Fibroblast of lung (primary cell): ENCODE measurements at regions not wholly inside any gene's neighbourhood (a gene's known extent, or its start where the extent isn't known, plus 50 kb on each side); places are given as distances from the start of the nearest gene placed in this dataset.

ENCODE experiments used
- DNase-seq, 2 donors: peaks; one replicate each; pipeline versions ENCODE4 v3.0.0 to v3.0.0-alpha.2; 2010; ENCODE audit warnings: low read depth in 2 of 2
- H2AFZ ChIP-seq: 2 replicates; pipeline ENCODE4 v1.5.1; 2012; ENCODE audit warnings: low read length, control low read depth, inconsistent platforms
- H3K27ac ChIP-seq: 2 replicates; pipeline ENCODE4 v1.5.1; 2011; ENCODE audit warnings: low read length, control low read depth; ENCODE audit not compliant: insufficient read depth
- H3K27me3 ChIP-seq: 2 replicates; pipeline ENCODE4 v1.5.1; 2011; ENCODE audit warnings: mild to moderate bottlenecking, low read length; ENCODE audit not compliant: control insufficient read depth, insufficient read depth
- H3K36me3 ChIP-seq: 2 replicates; pipeline ENCODE4 v1.5.1; 2011; ENCODE audit warnings: low read length; ENCODE audit not compliant: control insufficient read depth, insufficient read depth
- H3K4me1 ChIP-seq: 2 replicates; pipeline ENCODE4 v1.5.1; 2011; ENCODE audit warnings: low read length; ENCODE audit not compliant: control insufficient read depth, insufficient read depth; ENCODE audit errors: extremely low read depth
- H3K4me2 ChIP-seq: 2 replicates; pipeline ENCODE4 v1.5.1; 2011; ENCODE audit warnings: low read length, control low read depth; ENCODE audit not compliant: insufficient read depth; ENCODE audit errors: extremely low read depth
- H3K4me3 ChIP-seq, 4 experiments: fragments of 200-600 bp in 1 of 4; sonication (generic) in 1 of 4; replicated peaks in 1 of 4; 2 replicates each; pipeline ENCODE4 v1.5.1; 2011 to 2016; ENCODE audit warnings: low read length in 4 of 4, low read depth in 3 of 4, mild to moderate bottlenecking in 3 of 4, control low read depth in 2 of 4, inconsistent platforms in 1 of 4, mixed read lengths in 1 of 4; ENCODE audit not compliant: insufficient read depth in 1 of 4; ENCODE audit errors: control extremely low read depth in 1 of 4
- H3K79me2 ChIP-seq: 2 replicates; pipeline ENCODE4 v1.5.1; 2012; ENCODE audit warnings: mild to moderate bottlenecking, low read length, inconsistent platforms; ENCODE audit not compliant: control insufficient read depth, insufficient read depth
- H3K9ac ChIP-seq: 2 replicates; pipeline ENCODE4 v1.5.1; 2011; ENCODE audit warnings: mild to moderate bottlenecking, low read length, control low read depth; ENCODE audit not compliant: insufficient read depth
- H3K9me3 ChIP-seq: 2 replicates; pipeline ENCODE4 v1.5.1; 2012; ENCODE audit warnings: low read depth, low read length; ENCODE audit not compliant: control insufficient read depth, insufficient read depth
- H4K20me1 ChIP-seq: 2 replicates; pipeline ENCODE4 v1.5.1; 2011; ENCODE audit warnings: low read length; ENCODE audit not compliant: control insufficient read depth, insufficient read depth; ENCODE audit errors: extremely low read depth
- EZH2 ChIP-seq: IDR thresholded peaks from 2 replicates; pipeline ENCODE4 v1.5.1; 2012; ENCODE audit warnings: low read length, control low read depth, mild to moderate bottlenecking; ENCODE audit errors: missing control alignments
- TF ChIP-seq, protein P1 (sequence below), 2 donors: IDR thresholded peaks in 1 of 2; conservative IDR thresholded peaks in 1 of 2; 1 replicate in 1 of 2; 2 replicates in 1 of 2; pipeline ENCODE4 v1.5.1; 2011 to 2012; ENCODE audit warnings: low read length in 2 of 2, control low read depth in 1 of 2, inconsistent platforms in 1 of 2, low read depth in 1 of 2, mild to moderate bottlenecking in 1 of 2

DNA sequence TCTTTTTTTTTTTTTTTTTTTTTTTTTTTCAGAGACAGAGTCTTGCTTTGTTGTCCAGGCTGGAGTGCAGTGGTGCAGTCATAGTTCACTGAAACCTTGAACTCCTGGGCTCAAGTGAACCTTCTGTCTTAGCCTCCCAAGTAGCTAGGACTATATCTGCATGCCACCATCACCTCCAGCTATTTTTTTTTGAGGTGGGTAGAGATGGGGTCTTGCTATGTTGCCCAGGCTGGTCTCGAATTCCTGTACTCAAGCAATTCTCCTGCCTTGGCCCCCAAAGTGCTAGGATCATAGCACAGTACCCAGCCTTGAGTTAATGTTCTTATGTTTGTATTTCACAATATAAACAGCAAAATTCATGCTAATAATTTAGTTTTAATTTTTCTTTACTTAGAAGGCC lies 62.9 kb upstream of the IGFBP2 start:
- Histone ChIP-seq H3K79me2 (no peaks in the 10 kb centered on the region), H3K4me2 (no peak overlapping the region), H3K9me3 (no peaks in the 10 kb centered on the region), H4K20me1 (no peaks in the 10 kb centered on the region), H3K4me1 (peaks cover 2% of the 10 kb centered on the region), H3K27ac (no peak overlapping the region), H2AFZ (no peak overlapping the region), H3K36me3 (no peaks in the 10 kb centered on the region), H3K9ac (no peak overlapping the region), H3K27me3 (peaks cover 5% of the 10 kb centered on the region), H3K4me3 (no peak overlapping the region)
- DNase-seq, result no peak
- TF ChIP-seq, protein P1, sequence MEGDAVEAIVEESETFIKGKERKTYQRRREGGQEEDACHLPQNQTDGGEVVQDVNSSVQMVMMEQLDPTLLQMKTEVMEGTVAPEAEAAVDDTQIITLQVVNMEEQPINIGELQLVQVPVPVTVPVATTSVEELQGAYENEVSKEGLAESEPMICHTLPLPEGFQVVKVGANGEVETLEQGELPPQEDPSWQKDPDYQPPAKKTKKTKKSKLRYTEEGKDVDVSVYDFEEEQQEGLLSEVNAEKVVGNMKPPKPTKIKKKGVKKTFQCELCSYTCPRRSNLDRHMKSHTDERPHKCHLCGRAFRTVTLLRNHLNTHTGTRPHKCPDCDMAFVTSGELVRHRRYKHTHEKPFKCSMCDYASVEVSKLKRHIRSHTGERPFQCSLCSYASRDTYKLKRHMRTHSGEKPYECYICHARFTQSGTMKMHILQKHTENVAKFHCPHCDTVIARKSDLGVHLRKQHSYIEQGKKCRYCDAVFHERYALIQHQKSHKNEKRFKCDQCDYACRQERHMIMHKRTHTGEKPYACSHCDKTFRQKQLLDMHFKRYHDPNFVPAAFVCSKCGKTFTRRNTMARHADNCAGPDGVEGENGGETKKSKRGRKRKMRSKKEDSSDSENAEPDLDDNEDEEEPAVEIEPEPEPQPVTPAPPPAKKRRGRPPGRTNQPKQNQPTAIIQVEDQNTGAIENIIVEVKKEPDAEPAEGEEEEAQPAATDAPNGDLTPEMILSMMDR (conservative IDR thresholded peaks at IDR 0.05 in 1 of 2, IDR thresholded peaks at IDR 0.05 in 1 of 2; ENCODE audit: low read depth in 1 of 2, low read length in 2 of 2), result no peak
- no peak for TF ChIP-seq EZH2

DNA sequence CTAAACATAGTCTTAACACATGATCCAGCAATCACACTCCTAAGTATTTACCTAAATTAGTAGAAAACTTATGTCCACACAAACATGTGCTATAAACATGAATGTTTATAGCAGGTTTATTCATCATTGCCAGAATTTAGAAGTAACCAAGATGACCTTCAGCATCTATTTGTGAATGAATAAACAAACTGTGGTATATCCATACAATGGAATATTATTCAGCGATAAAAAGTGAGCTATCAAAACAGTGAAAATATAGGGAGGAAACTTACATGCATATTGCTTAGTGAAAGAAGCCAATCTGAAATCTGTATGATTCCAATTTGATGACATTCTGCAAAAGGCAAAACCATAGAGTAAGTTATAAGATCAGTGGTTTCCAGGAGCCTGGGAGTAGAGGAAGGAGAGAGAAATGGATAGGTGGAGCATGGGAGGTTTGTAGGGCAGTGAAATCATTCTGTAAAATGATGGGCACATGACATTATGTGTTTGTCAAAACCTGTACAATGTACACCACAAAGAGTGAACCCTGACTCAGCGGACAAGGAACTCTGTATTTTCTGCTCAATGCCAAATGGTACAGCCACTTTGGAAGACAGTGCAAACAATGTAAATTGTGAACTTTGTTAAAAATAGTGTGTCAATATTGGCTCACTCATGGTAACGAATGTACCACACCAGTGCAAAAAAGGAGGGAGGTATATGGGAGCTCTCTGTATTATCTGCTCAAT lies 61.9 kb upstream of the IGFBP2 start:
- Histone ChIP-seq H2AFZ (no peak overlapping the region), H3K27ac (no peak overlapping the region), H3K4me1 (peaks cover 2% of the 10 kb centered on the region), H3K27me3 (peaks cover 5% of the 10 kb centered on the region), H3K4me3 (no peak overlapping the region), H3K9ac (no peak overlapping the region), H3K4me2 (no peak overlapping the region), H3K79me2 (no peaks in the 10 kb centered on the region), H3K9me3 (no peaks in the 10 kb centered on the region), H4K20me1 (no peaks in the 10 kb centered on the region), H3K36me3 (no peaks in the 10 kb centered on the region)
- DNase-seq, result no peak
- TF ChIP-seq, protein P1 (conservative IDR thresholded peaks at IDR 0.05 in 1 of 2, IDR thresholded peaks at IDR 0.05 in 1 of 2; ENCODE audit: low read depth in 1 of 2, low read length in 2 of 2), result no peak
- no peak for TF ChIP-seq EZH2

DNA sequence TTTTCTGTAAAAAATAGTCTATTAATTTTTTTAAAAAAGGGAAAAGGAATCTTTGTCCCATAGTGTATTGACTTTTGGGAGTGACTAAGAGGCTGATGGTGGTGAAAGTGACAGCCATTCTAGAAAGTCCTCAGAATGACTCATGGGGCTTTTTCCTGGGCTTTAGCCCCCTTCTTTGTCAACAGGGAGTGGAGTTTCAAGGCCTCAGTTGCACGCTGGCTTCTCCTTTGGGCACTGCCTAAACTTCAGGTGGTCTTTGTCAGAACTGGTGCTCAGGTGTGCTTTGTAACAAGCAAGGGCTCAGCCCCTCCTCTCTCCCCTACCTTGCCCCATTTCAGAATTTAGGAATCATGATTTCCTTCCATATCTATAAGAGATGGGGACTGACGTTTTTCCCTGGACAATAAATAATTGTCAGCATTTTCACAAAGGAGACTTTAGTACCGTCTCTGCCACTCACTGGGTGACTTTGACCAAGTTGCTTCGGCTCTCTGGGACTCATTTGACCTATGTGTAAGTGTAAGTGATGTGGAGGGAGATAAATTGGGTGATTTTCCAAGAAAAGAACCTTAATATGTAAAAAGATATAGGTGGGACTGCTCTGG lies 61.2 kb upstream of the IGFBP2 start:
- H3K27me3 ChIP-seq, result peaks cover 5% of the 10 kb centered on the region
- H3K4me3 ChIP-seq, result no peak overlapping the region
- H3K27ac ChIP-seq, result no peak overlapping the region
- H4K20me1 ChIP-seq, result no peaks in the 10 kb centered on the region
- peaks cover 2% of the 10 kb centered on the region for H3K4me1 ChIP-seq
- TF ChIP-seq, protein P1 (conservative IDR thresholded peaks at IDR 0.05 in 1 of 2, IDR thresholded peaks at IDR 0.05 in 1 of 2; ENCODE audit: low read depth in 1 of 2, low read length in 2 of 2), result no peak
- no peak for TF ChIP-seq EZH2
- no peaks in the 10 kb centered on the region for H3K9me3 ChIP-seq
- DNase-seq, result no peak
- no peak overlapping the region for H3K4me2 ChIP-seq
- no peak overlapping the region for H3K9ac ChIP-seq
- H3K79me2 ChIP-seq, result no peaks in the 10 kb centered on the region
- H3K36me3 ChIP-seq, result no peaks in the 10 kb centered on the region
- H2AFZ ChIP-seq, result no peak overlapping the region
